ENCODE measurements at regions not wholly inside any gene's neighbourhood (a gene's known extent, or its start where the extent isn't known, plus 50 kb on each side); places are given as distances from the start of the nearest gene placed in this dataset.
A peak's percentile ranks its signal among the peaks of the same experiment; 100 is the strongest.

DNA sequence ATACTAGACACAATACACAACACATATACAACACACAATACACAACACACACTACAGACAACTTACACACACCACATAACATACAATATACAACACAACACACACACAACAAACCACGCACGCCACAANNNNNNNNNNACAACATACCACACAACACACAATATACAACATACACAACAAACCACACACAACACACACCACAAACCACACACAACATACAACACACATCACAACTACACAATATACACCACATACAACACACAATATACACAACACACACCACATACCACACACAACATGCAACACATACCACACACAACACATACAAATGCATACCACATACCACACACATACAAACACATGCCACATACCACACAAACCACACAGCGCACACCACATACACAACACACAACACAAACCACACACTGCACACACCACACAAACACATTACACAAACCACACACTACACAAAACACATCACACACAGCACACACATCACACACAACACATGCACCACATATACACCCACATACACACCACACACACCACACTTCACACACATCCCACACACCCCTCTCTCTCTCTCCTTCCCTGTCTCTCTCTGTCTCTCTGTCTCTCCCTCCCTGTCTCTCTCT is 108.3 kb downstream of the ETS2 start:
- Histone ChIP-seq H3K27ac (ENCODE audit: low read depth) (no peak overlapping the region), H3K4me3 (peak overlapping the region; percentile 58), H3K79me2 (replicated peaks; ENCODE audit: insufficient read depth) (no peaks in the 10 kb centered on the region), H3F3A (replicated peaks; ENCODE audit: low read depth) (peaks cover 9% of the 10 kb centered on the region), H3K4me1 (ENCODE audit: insufficient read depth) (peaks cover 20% of the 10 kb centered on the region), H2AFZ (peak overlapping the region; percentile 72; the same call in 1 of the 2 replicates), H3K27me3 (ENCODE audit: insufficient read depth) (peaks cover 9% of the 10 kb centered on the region; the same call in 1 of the 2 replicates), H3K36me3 (ENCODE audit: insufficient read depth) (no peaks in the 10 kb centered on the region), H3K4me2 (no peak overlapping the region), H4K20me1 (replicated peaks; ENCODE audit: insufficient read depth) (no peaks in the 10 kb centered on the region), H3K9me2 (ENCODE audit: insufficient read depth) (no peaks in the 10 kb centered on the region; the same call in 1 of the 2 replicates)
- Mint-ChIP-seq H3K27me3 (ENCODE audit: insufficient read depth, low read depth, poor library complexity) (peaks cover 4% of the 10 kb centered on the region), H3K27ac (no peak overlapping the region), H3K4me3 (no peak overlapping the region), H3K9me3 (no peaks in the 10 kb centered on the region), H3K36me3 (ENCODE audit: low read depth) (no peaks in the 10 kb centered on the region), H3K4me1 (peaks cover 20% of the 10 kb centered on the region)
- no peak for ATAC-seq
- TF ChIP-seq, protein P1, sequence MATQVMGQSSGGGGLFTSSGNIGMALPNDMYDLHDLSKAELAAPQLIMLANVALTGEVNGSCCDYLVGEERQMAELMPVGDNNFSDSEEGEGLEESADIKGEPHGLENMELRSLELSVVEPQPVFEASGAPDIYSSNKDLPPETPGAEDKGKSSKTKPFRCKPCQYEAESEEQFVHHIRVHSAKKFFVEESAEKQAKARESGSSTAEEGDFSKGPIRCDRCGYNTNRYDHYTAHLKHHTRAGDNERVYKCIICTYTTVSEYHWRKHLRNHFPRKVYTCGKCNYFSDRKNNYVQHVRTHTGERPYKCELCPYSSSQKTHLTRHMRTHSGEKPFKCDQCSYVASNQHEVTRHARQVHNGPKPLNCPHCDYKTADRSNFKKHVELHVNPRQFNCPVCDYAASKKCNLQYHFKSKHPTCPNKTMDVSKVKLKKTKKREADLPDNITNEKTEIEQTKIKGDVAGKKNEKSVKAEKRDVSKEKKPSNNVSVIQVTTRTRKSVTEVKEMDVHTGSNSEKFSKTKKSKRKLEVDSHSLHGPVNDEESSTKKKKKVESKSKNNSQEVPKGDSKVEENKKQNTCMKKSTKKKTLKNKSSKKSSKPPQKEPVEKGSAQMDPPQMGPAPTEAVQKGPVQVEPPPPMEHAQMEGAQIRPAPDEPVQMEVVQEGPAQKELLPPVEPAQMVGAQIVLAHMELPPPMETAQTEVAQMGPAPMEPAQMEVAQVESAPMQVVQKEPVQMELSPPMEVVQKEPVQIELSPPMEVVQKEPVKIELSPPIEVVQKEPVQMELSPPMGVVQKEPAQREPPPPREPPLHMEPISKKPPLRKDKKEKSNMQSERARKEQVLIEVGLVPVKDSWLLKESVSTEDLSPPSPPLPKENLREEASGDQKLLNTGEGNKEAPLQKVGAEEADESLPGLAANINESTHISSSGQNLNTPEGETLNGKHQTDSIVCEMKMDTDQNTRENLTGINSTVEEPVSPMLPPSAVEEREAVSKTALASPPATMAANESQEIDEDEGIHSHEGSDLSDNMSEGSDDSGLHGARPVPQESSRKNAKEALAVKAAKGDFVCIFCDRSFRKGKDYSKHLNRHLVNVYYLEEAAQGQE (IDR thresholded peaks at IDR 0.05; ENCODE audit: unreplicated experiment), result no peak
- no peak for TF ChIP-seq POLR2AphosphoS5 (IDR thresholded peaks at IDR 0.05; ENCODE audit: low read depth)
- TF ChIP-seq EZH2phosphoT487 (IDR thresholded peaks at IDR 0.05; ENCODE audit: unreplicated experiment), result no peak
- no peak for TF ChIP-seq STAT1 (IDR thresholded peaks at IDR 0.05; ENCODE audit: unreplicated experiment)
- no peak for TF ChIP-seq CREB1 (CRISPR knock-in tag; IDR thresholded peaks at IDR 0.05; ENCODE audit: low read depth)
- no peak for TF ChIP-seq ZNF331 (CRISPR knock-in tag; IDR thresholded peaks at IDR 0.05; ENCODE audit: low read depth)
- TF ChIP-seq NANOG (IDR thresholded peaks at IDR 0.05; ENCODE audit: borderline replicate concordance), result no peak
- no peak for TF ChIP-seq ZNF114 (CRISPR knock-in tag; IDR thresholded peaks at IDR 0.05)
- TF ChIP-seq EZH2 (IDR thresholded peaks at IDR 0.05; ENCODE audit: low read depth, unreplicated experiment), result no peak
- TF ChIP-seq, protein P2, sequence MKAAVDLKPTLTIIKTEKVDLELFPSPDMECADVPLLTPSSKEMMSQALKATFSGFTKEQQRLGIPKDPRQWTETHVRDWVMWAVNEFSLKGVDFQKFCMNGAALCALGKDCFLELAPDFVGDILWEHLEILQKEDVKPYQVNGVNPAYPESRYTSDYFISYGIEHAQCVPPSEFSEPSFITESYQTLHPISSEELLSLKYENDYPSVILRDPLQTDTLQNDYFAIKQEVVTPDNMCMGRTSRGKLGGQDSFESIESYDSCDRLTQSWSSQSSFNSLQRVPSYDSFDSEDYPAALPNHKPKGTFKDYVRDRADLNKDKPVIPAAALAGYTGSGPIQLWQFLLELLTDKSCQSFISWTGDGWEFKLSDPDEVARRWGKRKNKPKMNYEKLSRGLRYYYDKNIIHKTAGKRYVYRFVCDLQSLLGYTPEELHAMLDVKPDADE (IDR thresholded peaks at IDR 0.05), result no peak
- TF ChIP-seq, protein P3, sequence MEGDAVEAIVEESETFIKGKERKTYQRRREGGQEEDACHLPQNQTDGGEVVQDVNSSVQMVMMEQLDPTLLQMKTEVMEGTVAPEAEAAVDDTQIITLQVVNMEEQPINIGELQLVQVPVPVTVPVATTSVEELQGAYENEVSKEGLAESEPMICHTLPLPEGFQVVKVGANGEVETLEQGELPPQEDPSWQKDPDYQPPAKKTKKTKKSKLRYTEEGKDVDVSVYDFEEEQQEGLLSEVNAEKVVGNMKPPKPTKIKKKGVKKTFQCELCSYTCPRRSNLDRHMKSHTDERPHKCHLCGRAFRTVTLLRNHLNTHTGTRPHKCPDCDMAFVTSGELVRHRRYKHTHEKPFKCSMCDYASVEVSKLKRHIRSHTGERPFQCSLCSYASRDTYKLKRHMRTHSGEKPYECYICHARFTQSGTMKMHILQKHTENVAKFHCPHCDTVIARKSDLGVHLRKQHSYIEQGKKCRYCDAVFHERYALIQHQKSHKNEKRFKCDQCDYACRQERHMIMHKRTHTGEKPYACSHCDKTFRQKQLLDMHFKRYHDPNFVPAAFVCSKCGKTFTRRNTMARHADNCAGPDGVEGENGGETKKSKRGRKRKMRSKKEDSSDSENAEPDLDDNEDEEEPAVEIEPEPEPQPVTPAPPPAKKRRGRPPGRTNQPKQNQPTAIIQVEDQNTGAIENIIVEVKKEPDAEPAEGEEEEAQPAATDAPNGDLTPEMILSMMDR (conservative IDR thresholded peaks at IDR 0.05; ENCODE audit: low read depth in 2 of 2), result no peak
- TF ChIP-seq, protein P4, sequence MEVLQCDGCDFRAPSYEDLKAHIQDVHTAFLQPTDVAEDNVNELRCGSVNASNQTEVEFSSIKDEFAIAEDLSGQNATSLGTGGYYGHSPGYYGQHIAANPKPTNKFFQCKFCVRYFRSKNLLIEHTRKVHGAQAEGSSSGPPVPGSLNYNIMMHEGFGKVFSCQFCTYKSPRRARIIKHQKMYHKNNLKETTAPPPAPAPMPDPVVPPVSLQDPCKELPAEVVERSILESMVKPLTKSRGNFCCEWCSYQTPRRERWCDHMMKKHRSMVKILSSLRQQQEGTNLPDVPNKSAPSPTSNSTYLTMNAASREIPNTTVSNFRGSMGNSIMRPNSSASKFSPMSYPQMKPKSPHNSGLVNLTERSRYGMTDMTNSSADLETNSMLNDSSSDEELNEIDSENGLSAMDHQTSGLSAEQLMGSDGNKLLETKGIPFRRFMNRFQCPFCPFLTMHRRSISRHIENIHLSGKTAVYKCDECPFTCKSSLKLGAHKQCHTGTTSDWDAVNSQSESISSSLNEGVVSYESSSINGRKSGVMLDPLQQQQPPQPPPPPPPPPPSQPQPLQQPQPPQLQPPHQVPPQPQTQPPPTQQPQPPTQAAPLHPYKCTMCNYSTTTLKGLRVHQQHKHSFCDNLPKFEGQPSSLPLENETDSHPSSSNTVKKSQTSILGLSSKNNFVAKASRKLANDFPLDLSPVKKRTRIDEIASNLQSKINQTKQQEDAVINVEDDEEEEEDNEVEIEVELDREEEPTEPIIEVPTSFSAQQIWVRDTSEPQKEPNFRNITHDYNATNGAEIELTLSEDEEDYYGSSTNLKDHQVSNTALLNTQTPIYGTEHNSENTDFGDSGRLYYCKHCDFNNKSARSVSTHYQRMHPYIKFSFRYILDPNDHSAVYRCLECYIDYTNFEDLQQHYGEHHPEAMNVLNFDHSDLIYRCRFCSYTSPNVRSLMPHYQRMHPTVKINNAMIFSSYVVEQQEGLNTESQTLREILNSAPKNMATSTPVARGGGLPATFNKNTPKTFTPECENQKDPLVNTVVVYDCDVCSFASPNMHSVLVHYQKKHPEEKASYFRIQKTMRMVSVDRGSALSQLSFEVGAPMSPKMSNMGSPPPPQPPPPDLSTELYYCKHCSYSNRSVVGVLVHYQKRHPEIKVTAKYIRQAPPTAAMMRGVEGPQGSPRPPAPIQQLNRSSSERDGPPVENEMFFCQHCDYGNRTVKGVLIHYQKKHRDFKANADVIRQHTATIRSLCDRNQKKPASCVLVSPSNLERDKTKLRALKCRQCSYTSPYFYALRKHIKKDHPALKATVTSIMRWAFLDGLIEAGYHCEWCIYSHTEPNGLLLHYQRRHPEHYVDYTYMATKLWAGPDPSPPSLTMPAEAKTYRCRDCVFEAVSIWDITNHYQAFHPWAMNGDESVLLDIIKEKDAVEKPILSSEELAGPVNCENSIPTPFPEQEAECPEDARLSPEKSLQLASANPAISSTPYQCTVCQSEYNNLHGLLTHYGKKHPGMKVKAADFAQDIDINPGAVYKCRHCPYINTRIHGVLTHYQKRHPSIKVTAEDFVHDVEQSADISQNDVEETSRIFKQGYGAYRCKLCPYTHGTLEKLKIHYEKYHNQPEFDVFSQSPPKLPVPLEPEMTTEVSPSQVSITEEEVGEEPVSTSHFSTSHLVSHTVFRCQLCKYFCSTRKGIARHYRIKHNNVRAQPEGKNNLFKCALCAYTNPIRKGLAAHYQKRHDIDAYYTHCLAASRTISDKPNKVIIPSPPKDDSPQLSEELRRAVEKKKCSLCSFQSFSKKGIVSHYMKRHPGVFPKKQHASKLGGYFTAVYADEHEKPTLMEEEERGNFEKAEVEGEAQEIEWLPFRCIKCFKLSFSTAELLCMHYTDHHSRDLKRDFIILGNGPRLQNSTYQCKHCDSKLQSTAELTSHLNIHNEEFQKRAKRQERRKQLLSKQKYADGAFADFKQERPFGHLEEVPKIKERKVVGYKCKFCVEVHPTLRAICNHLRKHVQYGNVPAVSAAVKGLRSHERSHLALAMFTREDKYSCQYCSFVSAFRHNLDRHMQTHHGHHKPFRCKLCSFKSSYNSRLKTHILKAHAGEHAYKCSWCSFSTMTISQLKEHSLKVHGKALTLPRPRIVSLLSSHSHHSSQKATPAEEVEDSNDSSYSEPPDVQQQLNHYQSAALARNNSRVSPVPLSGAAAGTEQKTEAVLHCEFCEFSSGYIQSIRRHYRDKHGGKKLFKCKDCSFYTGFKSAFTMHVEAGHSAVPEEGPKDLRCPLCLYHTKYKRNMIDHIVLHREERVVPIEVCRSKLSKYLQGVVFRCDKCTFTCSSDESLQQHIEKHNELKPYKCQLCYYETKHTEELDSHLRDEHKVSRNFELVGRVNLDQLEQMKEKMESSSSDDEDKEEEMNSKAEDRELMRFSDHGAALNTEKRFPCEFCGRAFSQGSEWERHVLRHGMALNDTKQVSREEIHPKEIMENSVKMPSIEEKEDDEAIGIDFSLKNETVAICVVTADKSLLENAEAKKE (CRISPR knock-in tag; IDR thresholded peaks at IDR 0.05), result no peak
- no peak for TF ChIP-seq JUNB (IDR thresholded peaks at IDR 0.05; ENCODE audit: unreplicated experiment)
- DNase-seq (ENCODE audit: low spot score), result no peak
